ENCODE measurements at regions not wholly inside any gene's neighbourhood (a gene's known extent, or its start where the extent isn't known, plus 50 kb on each side); places are given as distances from the start of the nearest gene placed in this dataset.

- DNase-seq (ENCODE audit: low read depth) = no peak
Observed at GRCh38 chr3:25218362-25218761, 209.7 kb upstream of the RARB start.

DNA sequence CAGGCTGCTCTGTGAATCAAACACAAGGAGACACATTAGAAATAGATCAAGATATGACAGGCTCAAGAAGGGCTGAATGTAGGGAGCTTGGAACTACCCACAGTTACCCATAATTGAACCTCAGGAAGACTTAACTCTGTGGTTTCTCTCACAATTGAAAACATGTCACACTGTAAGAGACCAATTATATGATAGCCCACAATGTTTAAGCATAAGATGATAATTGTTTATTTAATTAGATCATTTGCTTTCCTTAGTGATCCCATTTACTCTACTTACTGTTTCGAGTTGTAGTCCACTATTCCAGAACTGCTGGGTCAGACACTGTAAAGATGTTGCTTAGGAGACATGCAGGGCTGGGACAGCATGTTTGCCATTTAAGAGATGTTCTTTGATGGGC lies 201.3 kb upstream of the RARB start:
- no peak for DNase-seq (ENCODE audit: low read depth)

- DNase-seq (ENCODE audit: low read depth) = no peak
Observed at GRCh38 chr3:25229586-25229985, 198.5 kb upstream of the RARB start.

GRCh38 chr3:25235031-25235430 lies 193.0 kb upstream of the RARB start:
- DNase-seq (ENCODE audit: low read depth) = peak; percentile 2

GRCh38 chr3:25235466-25235865 lies 192.6 kb upstream of the RARB start:
- DNase-seq (ENCODE audit: low read depth) = peak; percentile 37

- DNase-seq (ENCODE audit: low read depth) = no peak
Observed at GRCh38 chr3:25237602-25238001, 190.5 kb upstream of the RARB start.

DNA sequence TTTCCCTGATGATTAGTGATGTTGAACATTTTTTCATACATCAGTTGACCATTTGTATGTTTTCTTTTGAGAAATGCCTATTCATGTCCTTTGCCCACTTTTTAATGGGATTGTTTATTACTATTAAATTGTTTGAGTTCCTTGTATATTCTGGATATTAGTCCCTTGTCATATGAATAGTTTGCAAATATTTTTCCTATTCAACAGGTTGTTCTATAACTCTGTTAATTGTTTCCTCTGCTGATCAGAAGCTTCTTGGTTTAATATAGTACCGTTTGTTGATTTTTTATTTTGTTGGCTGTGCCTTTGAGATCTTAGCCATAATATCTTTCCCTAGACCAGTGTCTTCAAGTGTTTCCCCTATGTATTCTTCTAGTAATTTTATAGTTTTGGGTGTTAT lies 189.0 kb upstream of the RARB start:
- DNase-seq (ENCODE audit: low read depth) = no peak

- DNase-seq (ENCODE audit: low read depth) = no peak
Observed at GRCh38 chr3:25246913-25247312, 181.2 kb upstream of the RARB start.

GRCh38 chr3:25252291-25252690 lies 175.8 kb upstream of the RARB start:
- DNase-seq (ENCODE audit: low read depth) = no peak

DNA sequence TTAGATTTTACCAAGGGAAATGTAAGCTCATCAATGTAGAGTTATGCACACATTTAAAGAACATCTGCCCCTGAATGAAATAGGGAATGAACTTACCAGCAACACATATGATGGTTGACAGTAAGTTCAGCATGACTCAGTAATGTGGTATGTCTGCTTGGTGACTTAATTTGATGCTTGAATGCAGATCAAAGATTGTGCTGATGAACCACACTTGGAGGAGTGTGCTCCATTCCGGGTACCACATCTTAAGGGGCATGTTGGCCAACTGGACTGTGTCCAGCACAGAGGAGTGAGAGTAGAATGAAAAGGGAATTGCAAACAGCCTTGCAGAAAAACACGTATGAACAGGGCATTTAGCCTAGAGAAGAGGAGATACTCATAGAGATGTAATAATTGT lies 171.0 kb upstream of the RARB start:
- DNase-seq (ENCODE audit: low read depth) = peak; percentile 86

GRCh38 chr3:25259871-25260270 lies 168.2 kb upstream of the RARB start:
- DNase-seq (ENCODE audit: low read depth) = peak; percentile 27

- no peak for DNase-seq (ENCODE audit: low read depth)
Observed at GRCh38 chr3:25262322-25262721, 165.7 kb upstream of the RARB start.

DNA sequence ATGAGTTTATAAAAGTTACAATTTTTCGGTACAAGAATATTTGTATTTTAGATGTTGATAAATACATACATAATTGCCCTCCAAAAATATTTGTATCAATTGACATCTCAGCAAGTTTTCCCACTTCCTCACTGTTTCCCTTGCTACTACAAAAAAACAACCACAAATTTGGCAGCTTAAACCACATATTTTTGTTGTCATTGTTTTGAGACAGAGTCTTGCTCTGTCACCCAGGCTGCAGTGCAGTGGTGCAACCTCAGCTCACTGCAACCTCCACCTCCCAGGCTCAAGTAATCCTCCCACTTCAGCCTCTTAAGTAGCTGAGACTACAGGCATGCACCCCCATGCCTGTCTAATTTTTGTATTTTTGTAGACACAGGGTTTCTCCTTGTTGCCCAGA lies 162.8 kb upstream of the RARB start:
- DNase-seq (ENCODE audit: low read depth) = no peak

DNA sequence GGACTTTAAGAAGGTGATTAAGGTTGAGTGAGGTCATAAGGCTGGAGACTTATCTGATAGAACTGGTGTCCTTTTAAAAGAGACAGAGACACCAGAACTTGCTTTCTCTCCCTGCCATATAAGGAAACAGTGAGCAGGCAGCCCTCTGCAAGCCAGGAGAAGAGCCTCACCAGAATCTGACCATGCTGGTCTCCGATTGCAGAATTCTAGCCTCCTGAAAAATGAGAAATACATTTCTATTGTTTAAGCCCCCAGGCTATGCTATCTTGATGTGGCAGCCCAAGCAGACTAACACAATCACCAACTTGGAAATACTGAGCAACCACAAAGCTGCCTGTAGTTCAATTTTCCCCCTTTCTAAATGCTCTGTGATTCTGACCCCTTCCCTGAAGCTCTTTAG lies 161.4 kb upstream of the RARB start:
- DNase-seq (ENCODE audit: low read depth) = peak; percentile 25

DNA sequence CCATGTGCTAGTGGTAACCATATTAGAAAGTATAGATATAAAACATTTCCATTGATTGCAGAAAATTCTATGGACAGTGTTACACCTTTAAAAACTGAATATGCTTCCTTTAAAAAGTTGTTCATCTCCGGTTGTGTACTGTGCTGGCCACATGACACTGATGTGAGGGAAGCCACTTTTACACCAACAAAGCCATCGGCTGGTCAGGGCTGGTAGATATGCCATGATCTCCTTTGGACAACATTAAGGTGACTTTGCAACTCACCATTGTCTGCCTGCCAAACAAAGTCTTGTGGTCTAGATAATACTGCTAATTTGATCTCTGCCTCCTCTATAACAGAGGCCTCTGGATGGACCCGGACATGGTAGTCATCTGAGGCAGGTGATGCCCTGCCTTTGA lies 156.0 kb upstream of the RARB start:
- no peak for DNase-seq (ENCODE audit: low read depth)

DNA sequence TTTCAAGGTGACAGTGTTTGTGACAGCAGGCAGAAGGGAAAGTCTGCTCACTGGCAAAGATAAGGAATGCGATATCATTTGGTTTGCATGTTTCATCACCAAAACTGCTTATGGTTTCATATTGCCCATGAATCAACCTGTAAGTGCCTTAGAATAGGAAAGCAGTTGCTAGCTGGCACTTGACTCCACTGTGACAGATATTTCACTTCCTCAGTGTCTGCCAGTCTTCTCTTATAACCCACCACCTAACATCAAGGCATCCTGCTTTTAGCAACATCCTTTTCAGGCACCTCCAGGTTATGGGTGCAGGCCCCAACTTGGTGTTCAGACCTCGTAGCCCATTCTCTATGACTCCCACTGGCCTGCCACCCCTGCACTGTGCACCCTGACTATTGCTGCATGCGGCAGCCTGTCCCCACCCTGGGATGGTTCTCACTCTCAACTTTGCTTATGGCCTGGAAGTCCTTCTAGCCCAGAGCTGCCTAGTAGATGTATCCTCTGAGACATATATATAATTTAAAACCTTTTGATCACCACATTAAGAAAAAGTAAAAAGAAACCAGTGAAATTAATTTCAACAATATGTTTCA lies 154.4 kb upstream of the RARB start:
- DNase-seq (ENCODE audit: low read depth) = no peak

DNA sequence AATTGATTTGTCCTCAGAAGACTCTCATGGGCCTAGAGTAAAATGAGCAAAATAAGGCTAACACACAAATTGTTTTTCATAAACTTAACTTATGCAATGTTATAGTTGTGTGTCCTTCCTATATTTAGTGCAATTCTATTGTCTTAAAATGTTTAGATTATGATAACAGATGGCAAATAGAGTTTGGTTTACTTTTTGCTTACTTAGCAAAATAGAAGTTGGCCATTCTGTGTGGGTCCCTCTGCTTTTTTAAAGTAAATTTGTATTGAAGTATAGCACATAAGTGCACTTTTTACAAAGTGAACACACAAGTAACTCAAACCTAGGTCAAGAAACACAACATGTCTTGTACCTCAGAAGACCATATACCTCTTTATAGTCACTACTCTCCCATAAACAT lies 150.6 kb upstream of the RARB start:
- no peak for DNase-seq (ENCODE audit: low read depth)

DNA sequence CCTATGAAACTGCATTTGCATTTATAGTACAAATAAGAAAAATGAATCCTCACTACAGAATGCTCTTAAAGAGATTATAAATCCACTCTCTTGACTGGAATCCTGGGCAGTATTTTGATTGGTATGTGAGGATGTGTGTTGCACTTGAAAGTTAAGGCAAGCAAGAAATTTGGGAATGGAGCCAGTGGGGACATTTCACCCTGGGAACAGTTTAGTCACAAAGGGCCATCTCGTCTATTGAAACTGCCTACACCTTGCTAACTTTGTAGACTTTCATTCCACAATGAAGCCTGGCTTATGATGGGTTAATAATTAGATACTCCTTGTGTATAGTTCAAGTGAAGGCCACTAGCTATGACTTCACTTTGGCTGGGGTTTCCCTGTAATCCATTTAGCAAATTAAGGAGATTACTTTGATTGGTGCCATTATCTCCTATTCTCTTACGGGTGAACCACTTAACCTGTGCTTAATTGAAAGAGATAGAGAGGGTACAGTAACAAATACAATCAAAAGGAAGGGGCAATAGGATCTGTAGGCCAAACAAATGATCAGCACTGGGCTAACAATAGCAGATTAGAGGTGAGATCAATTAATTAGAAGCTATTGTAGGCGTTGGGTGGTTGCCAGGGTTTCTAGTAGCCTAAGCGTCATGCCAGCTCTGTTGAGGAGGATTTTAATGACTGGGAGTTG lies 146.9 kb upstream of the RARB start:
- no peak for DNase-seq (ENCODE audit: low read depth)

GRCh38 chr3:25281732-25282126 lies 146.3 kb upstream of the RARB start:
- no peak for DNase-seq (ENCODE audit: low read depth)

GRCh38 chr3:25283613-25284012 lies 144.4 kb upstream of the RARB start:
- DNase-seq (ENCODE audit: low read depth) = no peak

DNA sequence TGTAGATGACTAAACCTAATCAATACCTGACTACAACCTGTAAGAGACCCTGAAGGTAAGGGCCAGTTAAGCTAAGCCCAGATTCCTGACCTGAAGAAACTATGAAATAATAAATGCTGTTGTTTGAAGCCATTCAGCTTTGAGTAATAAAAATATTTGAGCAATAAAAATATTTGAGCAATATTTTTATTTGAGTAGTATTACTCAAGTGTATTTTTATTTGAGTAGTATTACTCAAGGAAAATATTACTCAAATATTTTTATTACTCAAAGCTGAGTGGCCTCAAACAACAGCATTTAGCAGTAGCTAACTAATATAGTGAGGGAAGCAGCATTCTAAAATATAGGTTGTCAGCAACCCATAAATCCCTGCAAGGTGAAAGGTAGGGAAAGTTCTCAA lies 143.8 kb upstream of the RARB start:
- DNase-seq (ENCODE audit: low read depth) = no peak

DNA sequence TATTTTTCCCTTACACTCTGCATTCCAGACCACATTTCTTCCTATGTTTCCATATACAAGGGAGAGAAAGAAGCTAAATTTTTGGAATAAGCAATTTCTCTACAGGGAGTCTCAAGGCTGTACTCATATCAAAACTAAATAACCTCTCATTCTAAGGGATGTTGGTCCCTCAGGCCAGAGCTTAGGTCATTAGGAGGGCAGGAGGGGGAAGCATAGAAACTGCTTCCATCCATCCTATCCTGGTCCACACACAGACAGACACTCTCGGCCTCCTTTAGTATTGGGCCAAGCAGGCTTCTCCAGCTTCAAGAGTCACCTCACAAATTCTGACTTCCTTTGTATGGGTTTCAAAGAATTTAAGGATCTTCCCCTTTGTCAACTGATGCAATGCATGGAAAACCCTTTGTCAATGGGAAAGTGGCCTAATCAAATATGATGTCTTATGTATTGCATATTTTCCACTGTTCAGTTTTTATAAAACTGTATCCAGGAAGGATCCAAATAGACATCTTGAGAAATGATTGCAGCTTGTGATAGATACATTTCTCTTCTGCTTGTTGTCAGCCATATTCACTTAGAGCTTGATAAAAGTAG lies 140.7 kb upstream of the RARB start:
- no peak for DNase-seq (ENCODE audit: low read depth)

DNA sequence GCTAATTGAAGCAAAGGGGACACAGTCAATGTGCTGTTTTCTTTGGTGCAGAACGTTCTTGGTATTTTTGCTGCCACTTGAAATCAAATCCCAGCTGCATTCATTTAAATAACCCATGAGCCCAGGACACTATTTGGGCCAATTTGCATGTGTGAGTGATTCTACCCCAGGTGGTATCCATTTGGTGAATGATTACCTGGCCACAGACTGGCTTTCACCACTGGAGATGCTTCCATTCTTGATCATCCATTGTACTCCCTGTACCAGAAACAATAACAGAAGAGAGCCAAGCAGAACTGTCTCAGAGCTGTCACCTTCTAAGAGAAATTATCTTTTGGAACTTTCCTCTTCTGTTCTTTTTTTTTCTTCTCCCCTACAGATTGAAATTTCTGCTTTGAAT lies 139.7 kb upstream of the RARB start:
- DNase-seq (ENCODE audit: low read depth) = no peak

GRCh38 chr3:25289156-25289555 lies 138.9 kb upstream of the RARB start:
- DNase-seq (ENCODE audit: low read depth) = no peak
